PC-9 (cell line): ENCODE measurements at regions not wholly inside any gene's neighbourhood (a gene's known extent, or its start where the extent isn't known, plus 50 kb on each side); places are given as distances from the start of the nearest gene placed in this dataset.

Source experiments
- BruUV-seq: library from RNA; stranded (reverse); fragments of 400-500 nt; replicated peaks from 2 replicates; lab custom pipeline; 2021; lab: Mats Ljungman, UMichigan
- CTCF ChIA-PET: fragments of 300-600 bp; sonication (Branson Sonifier 250); formaldehyde crosslinking; loops from one replicate; lab custom pipeline; 2022; ENCODE audit warnings: antibody characterized with exemption; lab: Charles Lee
- POLR2A ChIA-PET: fragments of 300-600 bp; sonication (Branson Sonifier 250); formaldehyde crosslinking; loops from one replicate; lab custom pipeline; 2022; ENCODE audit warnings: antibody characterized with exemption; ENCODE audit not compliant: unreplicated experiment; lab: Charles Lee
- DNase-seq, 2 experiments: peaks; one replicate each; pipeline versions ENCODE4 v3.0.0 to v3.0.0-alpha.2; 2015 to 2022; ENCODE audit warnings: mixed read lengths in 1 of 2
- H2AFZ ChIP-seq: fragments of 200-600 bp; sonication (generic); 2 replicates; pipeline ENCODE4 v1.8.1; 2017; ENCODE audit warnings: antibody characterized with exemption
- H3F3A ChIP-seq: fragments of 200-600 bp; sonication (generic); 2 replicates; pipeline ENCODE4 v1.8.1; 2017; ENCODE audit warnings: antibody characterized with exemption, mild to moderate bottlenecking, low read depth; ENCODE audit not compliant: insufficient read depth
- H3K27ac ChIP-seq: fragments of 200-600 bp; sonication (generic); 2 replicates; pipeline ENCODE4 v1.6.1; 2016; ENCODE audit warnings: mixed run types
- H3K27me3 ChIP-seq: fragments of 200-600 bp; sonication (generic); 2 replicates; pipeline ENCODE4 v1.6.1; 2016; ENCODE audit warnings: low read depth, mixed run types; ENCODE audit not compliant: insufficient read depth
- H3K36me3 ChIP-seq: fragments of 200-600 bp; sonication (generic); 2 replicates; pipeline ENCODE4 v1.6.1; 2016; ENCODE audit warnings: low read depth, mixed run types
- H3K4me1 ChIP-seq: fragments of 200-600 bp; sonication (generic); replicated peaks from 2 replicates; pipeline ENCODE4 v1.6.1; 2016; ENCODE audit warnings: mixed run types; ENCODE audit not compliant: insufficient read depth
- H3K4me2 ChIP-seq: fragments of 200-600 bp; sonication (generic); 2 replicates; pipeline ENCODE4 v1.6.1; 2017; ENCODE audit warnings: mixed run types
- H3K4me3 ChIP-seq: fragments of 200-600 bp; sonication (generic); 2 replicates; pipeline ENCODE4 v1.6.1; 2016; ENCODE audit warnings: mixed run types
- H3K79me2 ChIP-seq: fragments of 200-600 bp; sonication (generic); 2 replicates; pipeline ENCODE4 v1.6.1; 2017; ENCODE audit warnings: low read depth, mixed run types
- H3K9me2 ChIP-seq: fragments of 200-600 bp; sonication (generic); 2 replicates; pipeline ENCODE4 v1.8.1; 2017; ENCODE audit warnings: mild to moderate bottlenecking; ENCODE audit not compliant: insufficient read depth
- H3K9me3 ChIP-seq: fragments of 200-600 bp; sonication (generic); 2 replicates; pipeline ENCODE4 v1.8.1; 2016; ENCODE audit warnings: low read depth; ENCODE audit not compliant: insufficient read depth
- H4K20me1 ChIP-seq: fragments of 200-600 bp; sonication (generic); 2 replicates; pipeline ENCODE4 v1.8.1; 2017; ENCODE audit not compliant: insufficient read depth
- CTCF ChIP-seq: fragments of 200-600 bp; sonication (generic); conservative IDR thresholded peaks from 2 replicates; pipeline ENCODE4 v1.6.1; 2017; ENCODE audit warnings: mixed run types, antibody characterized with exemption, mild to moderate bottlenecking, moderate library complexity
- EZH2 ChIP-seq: fragments of 200-600 bp; sonication (generic); IDR thresholded peaks from 2 replicates; pipeline ENCODE4 v1.8.0; 2017; ENCODE audit warnings: antibody characterized with exemption, low read depth
- intact Hi-C: fragments of 100-400 bp; cut with micrococcal nuclease; formaldehyde crosslinking; loops from one replicate; pipeline ENCODE4 v1.10.0; 2022; ENCODE audit not compliant: unreplicated experiment

GRCh38 chr1:79667166-79667565 lies 660.6 kb upstream of the ADGRL4 start:
- intact Hi-C loops = no loop called here
- CTCF ChIA-PET = no interaction called here
- POLR2A ChIA-PET = no interaction called here
- no peak for TF ChIP-seq CTCF
- TF ChIP-seq EZH2 = no peak
- no peak overlapping the region for H3K4me3 ChIP-seq
- no peaks in the 10 kb centered on the region for H3K79me2 ChIP-seq
- H3K9me3 ChIP-seq = no peaks in the 10 kb centered on the region
- H3K27ac ChIP-seq = no peak overlapping the region
- no TSS peak for BruUV-seq
- no peaks in the 10 kb centered on the region for H3K4me1 ChIP-seq
- DNase-seq = no peak
- H3K27me3 ChIP-seq = no peaks in the 10 kb centered on the region
- no peaks in the 10 kb centered on the region; the same call in 1 of the 2 replicates for H4K20me1 ChIP-seq
- no peaks in the 10 kb centered on the region for H3F3A ChIP-seq
- H3K36me3 ChIP-seq = no peaks in the 10 kb centered on the region
- no peaks in the 10 kb centered on the region for H3K9me2 ChIP-seq
- H2AFZ ChIP-seq = no peak overlapping the region
- H3K4me2 ChIP-seq = no peak overlapping the region

GRCh38 chr1:79663916-79664315 lies 657.4 kb upstream of the ADGRL4 start:
- Histone ChIP-seq H4K20me1 (no peaks in the 10 kb centered on the region; the same call in 1 of the 2 replicates), H3K9me2 (no peaks in the 10 kb centered on the region), H2AFZ (no peak overlapping the region), H3K4me3 (no peak overlapping the region), H3K4me1 (no peaks in the 10 kb centered on the region), H3F3A (no peaks in the 10 kb centered on the region), H3K36me3 (no peaks in the 10 kb centered on the region), H3K9me3 (no peaks in the 10 kb centered on the region), H3K79me2 (no peaks in the 10 kb centered on the region), H3K27me3 (no peaks in the 10 kb centered on the region), H3K4me2 (no peak overlapping the region), H3K27ac (no peak overlapping the region)
- BruUV-seq = no TSS peak
- ChIA-PET POLR2A (interaction anchor here (0.5 kb wide), 1 partner anchor 27 kb away, joined by 5 read pairs; no protein-coding TSS in a partner anchor), CTCF (no interaction called here)
- TF ChIP-seq CTCF = no peak
- TF ChIP-seq EZH2 = no peak
- DNase-seq = no peak
- intact Hi-C loops = no loop called here

- no TSS peak for BruUV-seq
- H3K4me3 ChIP-seq = no peak overlapping the region
- no peak for DNase-seq
- intact Hi-C loops = no loop called here
- no peaks in the 10 kb centered on the region for H3K9me3 ChIP-seq
- H3K9me2 ChIP-seq = no peaks in the 10 kb centered on the region
- H3K27ac ChIP-seq = no peak overlapping the region
- no peaks in the 10 kb centered on the region for H3F3A ChIP-seq
- H3K79me2 ChIP-seq = no peaks in the 10 kb centered on the region
- CTCF ChIA-PET = no interaction called here
- no peaks in the 10 kb centered on the region for H3K36me3 ChIP-seq
- POLR2A ChIA-PET = no interaction called here
- H4K20me1 ChIP-seq = no peaks in the 10 kb centered on the region; the same call in 1 of the 2 replicates
- no peak overlapping the region for H3K4me2 ChIP-seq
- no peak for TF ChIP-seq EZH2
- no peak overlapping the region for H2AFZ ChIP-seq
- no peaks in the 10 kb centered on the region for H3K27me3 ChIP-seq
- H3K4me1 ChIP-seq = no peaks in the 10 kb centered on the region
Measured at GRCh38 chr1:79662596-79662995, 656.1 kb upstream of the ADGRL4 start.

- Histone ChIP-seq H3K36me3 (no peaks in the 10 kb centered on the region), H3K79me2 (no peaks in the 10 kb centered on the region), H3K9me2 (no peaks in the 10 kb centered on the region), H3K27me3 (no peaks in the 10 kb centered on the region), H2AFZ (no peak overlapping the region), H3K4me2 (no peak overlapping the region), H3K4me3 (no peak overlapping the region), H3K27ac (no peak overlapping the region), H4K20me1 (no peaks in the 10 kb centered on the region), H3K9me3 (no peaks in the 10 kb centered on the region), H3K4me1 (no peaks in the 10 kb centered on the region), H3F3A (no peaks in the 10 kb centered on the region)
- ChIA-PET POLR2A (no interaction called here), CTCF (no interaction called here)
- DNase-seq = no peak
- TF ChIP-seq CTCF (no peak), EZH2 (no peak)
- BruUV-seq = no TSS peak
- intact Hi-C loops = no loop called here
Measured at GRCh38 chr1:79660129-79660528, 653.6 kb upstream of the ADGRL4 start.
